GM18498 (cell line): ENCODE measurements at regions not wholly inside any gene's neighbourhood (a gene's known extent, or its start where the extent isn't known, plus 50 kb on each side); places are given as distances from the start of the nearest gene placed in this dataset.
A peak's percentile ranks its signal among the peaks of the same experiment; 100 is the strongest.

Experiments
- ATAC-seq: cut with Tn5 transposase; IDR thresholded peaks from one replicate; pipeline ENCODE4 v1.9.1; 2021; ENCODE audit warnings: mild to moderate bottlenecking, moderate library complexity; ENCODE audit not compliant: unreplicated experiment

GRCh38 chr9:75408391-75408790 is 320.1 kb downstream of the OSTF1 start:
- no peak for ATAC-seq

GRCh38 chr9:75410405-75410804 is 322.1 kb downstream of the OSTF1 start:
- ATAC-seq, result no peak

- no peak for ATAC-seq
These were observed 326.3 kb downstream of the OSTF1 start for GRCh38 chr9:75414371-75415160.

- ATAC-seq, result no peak
These were observed 329.2 kb downstream of the OSTF1 start for GRCh38 chr9:75417471-75417870.

GRCh38 chr9:75418518-75418917 is 330.2 kb downstream of the OSTF1 start:
- peak; percentile 59 for ATAC-seq

- ATAC-seq, result no peak
These were observed 334.7 kb downstream of the OSTF1 start for GRCh38 chr9:75422944-75423522.

- no peak for ATAC-seq
These were observed 341.5 kb downstream of the OSTF1 start for GRCh38 chr9:75429531-75430475.

- ATAC-seq, result no peak
These were observed 343.1 kb downstream of the OSTF1 start for GRCh38 chr9:75431375-75431774.

- ATAC-seq, result no peak
These were observed 344.1 kb downstream of the OSTF1 start for GRCh38 chr9:75432386-75432785.

GRCh38 chr9:75432888-75433287 is 344.6 kb downstream of the OSTF1 start:
- ATAC-seq, result no peak

- ATAC-seq, result peak; percentile 47
These were observed 350.4 kb downstream of the OSTF1 start for GRCh38 chr9:75438716-75439115.

GRCh38 chr9:75440914-75441313 is 352.6 kb downstream of the OSTF1 start:
- ATAC-seq, result no peak

- no peak for ATAC-seq
These were observed 356.8 kb downstream of the OSTF1 start for GRCh38 chr9:75445144-75445543.

- ATAC-seq, result no peak
These were observed 359.0 kb downstream of the OSTF1 start for GRCh38 chr9:75447281-75447680.

GRCh38 chr9:75448281-75448680 is 360.0 kb downstream of the OSTF1 start:
- ATAC-seq, result no peak

- ATAC-seq, result no peak
These were observed 360.6 kb downstream of the OSTF1 start for GRCh38 chr9:75448955-75449354.

GRCh38 chr9:75451045-75451444 is 362.7 kb downstream of the OSTF1 start:
- ATAC-seq, result no peak

- no peak for ATAC-seq
These were observed 363.2 kb downstream of the OSTF1 start for GRCh38 chr9:75451505-75451904.

- no peak for ATAC-seq
These were observed 364.2 kb downstream of the OSTF1 start for GRCh38 chr9:75452512-75452911.

GRCh38 chr9:75454043-75454442 is 365.7 kb downstream of the OSTF1 start:
- no peak for ATAC-seq

GRCh38 chr9:75454891-75455290 is 366.6 kb downstream of the OSTF1 start:
- ATAC-seq, result no peak
